ENCODE measurements at regions not wholly inside any gene's neighbourhood (a gene's known extent, or its start where the extent isn't known, plus 50 kb on each side); places are given as distances from the start of the nearest gene placed in this dataset.

DNA sequence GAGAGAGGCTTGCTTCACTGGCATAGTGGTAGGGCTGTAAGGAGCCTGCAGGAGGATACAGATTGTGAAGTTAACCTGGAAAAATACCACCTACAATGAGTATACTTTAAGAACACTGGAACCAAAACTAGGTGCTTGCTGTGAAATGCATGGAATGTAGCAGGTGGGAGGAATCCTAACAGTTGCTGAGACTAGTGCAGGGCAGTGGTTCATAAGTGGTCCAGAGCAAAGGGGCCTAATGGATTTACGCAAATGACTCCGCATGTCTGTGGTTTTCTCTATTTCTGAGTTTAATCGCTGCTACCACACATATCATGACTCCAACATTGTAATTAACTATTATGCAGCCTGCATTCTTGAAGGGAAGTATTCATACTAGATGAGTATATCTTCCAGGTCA lies 218.4 kb downstream of the CHRM2 start:
- TF ChIP-seq ELF4 (IDR thresholded peaks at IDR 0.05) = no peak
- TF ChIP-seq BHLHE40 (IDR thresholded peaks at IDR 0.05; ENCODE audit: borderline replicate concordance) = no peak
- TF ChIP-seq HDGF (IDR thresholded peaks at IDR 0.05; ENCODE audit: borderline replicate concordance) = no peak
- TF ChIP-seq, protein P1, sequence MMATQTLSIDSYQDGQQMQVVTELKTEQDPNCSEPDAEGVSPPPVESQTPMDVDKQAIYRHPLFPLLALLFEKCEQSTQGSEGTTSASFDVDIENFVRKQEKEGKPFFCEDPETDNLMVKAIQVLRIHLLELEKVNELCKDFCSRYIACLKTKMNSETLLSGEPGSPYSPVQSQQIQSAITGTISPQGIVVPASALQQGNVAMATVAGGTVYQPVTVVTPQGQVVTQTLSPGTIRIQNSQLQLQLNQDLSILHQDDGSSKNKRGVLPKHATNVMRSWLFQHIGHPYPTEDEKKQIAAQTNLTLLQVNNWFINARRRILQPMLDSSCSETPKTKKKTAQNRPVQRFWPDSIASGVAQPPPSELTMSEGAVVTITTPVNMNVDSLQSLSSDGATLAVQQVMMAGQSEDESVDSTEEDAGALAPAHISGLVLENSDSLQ (IDR thresholded peaks at IDR 0.05) = no peak
- no peak for TF ChIP-seq SP1 (IDR thresholded peaks at IDR 0.05)
- TF ChIP-seq NFRKB (IDR thresholded peaks at IDR 0.05) = no peak
- no peak for TF ChIP-seq TARDBP (IDR thresholded peaks at IDR 0.05)
- no peak for TF ChIP-seq SUZ12 (IDR thresholded peaks at IDR 0.05)
- TF ChIP-seq L3MBTL2 (conservative IDR thresholded peaks at IDR 0.05) = no peak
- no peak for TF ChIP-seq ZNF384 (IDR thresholded peaks at IDR 0.05)
- no peak for TF ChIP-seq FOXA1 (IDR thresholded peaks at IDR 0.05)
- no peak for TF ChIP-seq ARNT (IDR thresholded peaks at IDR 0.05)

Measured in HEK293T (cell line).